DMS53 (cell line): ENCODE measurements at regions not wholly inside any gene's neighbourhood (a gene's known extent, or its start where the extent isn't known, plus 50 kb on each side); places are given as distances from the start of the nearest gene placed in this dataset.

Source experiments
- DNase-seq: peaks from one replicate; lab custom pipeline; 2025; lab: John Stamatoyannopoulos, UW

- no peak for DNase-seq
Measured at GRCh38 chr10:43320226-43320625, 51.2 kb upstream of the FXYD4 start.

DNA sequence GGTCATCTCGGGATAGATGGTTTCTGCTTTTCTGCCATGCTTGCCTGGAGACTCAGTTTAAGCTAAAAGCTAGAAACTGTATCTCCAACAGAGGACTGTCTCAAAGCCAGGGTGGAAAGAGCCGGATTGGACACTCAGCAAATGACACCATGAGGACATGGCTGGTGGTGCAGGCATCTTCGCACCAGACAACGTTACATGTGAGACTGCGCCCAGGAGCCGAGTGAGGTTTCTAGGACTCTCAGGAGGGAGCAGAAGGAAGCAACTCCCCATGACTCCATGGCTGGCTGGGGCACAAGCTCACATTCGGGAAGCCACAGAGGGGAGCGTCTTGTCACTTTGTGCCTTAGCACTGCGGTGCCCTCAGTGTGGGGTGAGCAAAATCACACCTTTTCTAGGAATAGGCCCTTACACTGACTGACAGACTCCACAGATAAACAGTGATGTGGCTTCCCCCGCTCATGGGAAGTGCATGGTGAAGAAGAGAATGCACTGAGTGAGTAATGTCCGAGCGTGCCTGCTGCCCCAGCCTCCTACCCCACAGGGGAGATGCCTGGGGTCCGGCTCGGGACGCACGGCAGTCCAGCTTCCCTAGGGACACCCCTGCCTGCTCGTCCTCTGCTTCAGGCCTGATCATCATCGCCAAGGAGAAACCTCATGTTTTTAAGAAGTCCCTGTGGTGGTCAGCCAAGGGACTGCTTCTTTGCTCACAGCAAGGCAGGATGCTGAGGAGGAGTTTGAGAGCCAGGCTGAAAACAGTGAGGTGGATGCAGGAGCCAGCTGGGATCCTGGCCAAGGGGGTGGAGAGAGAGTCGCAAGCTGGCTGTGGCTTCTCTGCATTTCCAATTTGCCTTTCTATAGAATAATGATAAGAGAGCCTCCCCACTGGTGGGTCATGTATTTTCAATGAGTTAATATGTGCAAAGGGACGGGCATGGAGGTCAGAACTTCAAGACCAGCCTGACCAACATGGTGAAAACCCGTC, 52.2 kb upstream of the FXYD4 start:
- DNase-seq = no peak

- no peak for DNase-seq
Measured at GRCh38 chr10:43318456-43318855, 51.6 kb upstream of the RASGEF1A start.

DNA sequence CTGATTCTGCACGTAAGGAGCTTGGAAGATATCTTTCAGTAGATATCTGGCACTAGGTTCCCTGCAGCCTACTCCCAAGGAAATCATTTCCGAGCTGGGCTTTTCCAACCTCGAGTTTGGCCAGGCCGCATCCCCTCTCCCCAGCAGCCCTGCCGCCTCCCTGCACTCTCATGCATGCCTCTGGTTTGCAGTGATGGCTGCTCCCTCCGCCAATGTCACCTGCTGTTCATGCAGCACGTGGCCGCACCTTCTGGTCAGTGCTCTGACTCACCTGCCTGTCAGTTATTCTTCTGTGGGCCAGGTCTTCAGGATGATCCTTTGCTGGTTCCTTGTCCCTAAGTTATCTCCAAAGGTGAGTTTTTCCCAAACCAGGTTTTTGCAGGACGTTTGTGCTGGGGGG, 50.6 kb upstream of the RASGEF1A start:
- DNase-seq = peak; percentile 28

DNA sequence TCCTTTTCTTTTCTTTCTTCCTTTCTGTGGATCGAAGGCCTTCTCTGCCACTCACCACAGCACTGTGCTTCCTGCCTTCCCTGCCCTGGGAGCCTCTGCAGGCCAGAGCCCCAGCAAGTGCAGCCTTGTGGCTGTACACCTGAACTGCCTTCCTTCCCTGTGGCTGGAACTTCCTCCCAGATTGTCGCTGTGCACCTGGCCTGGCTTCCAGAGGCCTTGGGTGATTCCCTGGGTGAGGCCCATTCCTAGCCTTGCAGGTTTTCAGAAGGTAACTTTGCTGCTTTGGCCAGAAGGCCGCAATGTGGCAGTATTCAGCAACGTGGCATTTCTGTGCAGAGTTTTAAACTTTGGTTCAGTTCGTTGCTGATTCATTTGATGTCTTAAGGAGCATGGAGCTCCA, 50.1 kb upstream of the RASGEF1A start:
- peak; percentile 38 for DNase-seq
